HuH-7.5 (cell line): ENCODE measurements at regions not wholly inside any gene's neighbourhood (a gene's known extent, or its start where the extent isn't known, plus 50 kb on each side); places are given as distances from the start of the nearest gene placed in this dataset.

Experiments used
- DNase-seq: peaks from one replicate; pipeline ENCODE4 v3.0.0; 2011; ENCODE audit warnings: low spot score

DNA sequence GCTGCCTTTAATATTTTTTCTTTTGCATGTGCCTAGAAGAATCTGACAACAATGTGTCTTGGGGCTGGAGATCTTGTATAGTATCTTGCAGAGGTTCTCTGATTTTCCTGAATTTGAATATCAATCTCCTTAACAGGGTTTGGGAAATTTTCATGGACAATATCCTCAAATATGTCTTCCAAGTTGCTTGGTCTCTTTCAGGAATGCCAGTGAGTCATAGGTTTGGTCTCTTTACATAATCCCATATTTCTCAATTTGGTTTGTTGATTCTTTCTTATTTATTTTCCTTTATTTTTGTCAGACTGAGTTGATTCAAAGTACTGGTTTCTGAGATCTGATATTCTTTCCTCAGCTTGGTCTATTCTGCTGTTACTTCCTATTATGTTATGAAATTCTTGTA is 208.7 kb upstream of the GLI3 start:
- DNase-seq, result no peak

GRCh38 chr7:42440951-42441350 is 203.9 kb upstream of the GLI3 start:
- DNase-seq, result no peak

GRCh38 chr7:42432644-42433043 is 195.6 kb upstream of the GLI3 start:
- no peak for DNase-seq

DNA sequence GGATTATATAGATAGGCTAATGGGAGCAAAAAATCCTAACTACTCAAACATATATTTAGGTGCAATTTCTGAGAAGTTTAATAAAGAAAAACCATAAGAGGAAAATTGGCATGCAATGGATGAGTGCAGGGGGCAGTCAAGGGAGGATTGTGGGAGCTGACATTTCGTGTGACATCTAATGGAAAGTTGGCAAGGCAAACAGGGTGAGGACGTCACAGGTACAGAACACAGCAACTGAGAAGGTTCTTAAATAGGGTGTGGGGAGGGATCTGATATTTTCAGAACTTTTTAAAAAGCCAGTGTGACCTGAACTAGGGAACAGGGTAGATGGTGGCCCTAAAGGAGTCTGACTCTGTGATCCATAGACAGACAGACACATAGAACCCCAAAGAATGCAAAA is 194.9 kb upstream of the GLI3 start:
- DNase-seq, result no peak

DNA sequence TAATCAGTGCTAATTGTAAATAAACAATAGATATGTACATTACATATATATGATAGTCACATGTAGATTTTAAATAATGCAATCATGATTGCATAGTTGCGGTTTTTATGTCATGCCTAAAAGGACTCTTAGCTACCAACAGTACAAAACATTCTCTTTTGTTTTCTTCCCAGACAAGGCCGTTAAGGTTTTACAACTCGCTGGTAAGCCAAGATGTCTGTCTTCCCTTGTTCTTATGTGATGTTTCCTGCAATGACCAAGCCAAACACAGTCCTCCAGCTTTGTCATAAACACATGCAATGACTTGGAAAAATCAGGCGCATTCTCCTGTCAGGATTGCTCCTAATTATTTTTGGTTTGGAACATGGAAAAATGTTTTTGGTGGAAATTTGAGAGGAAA is 192.3 kb upstream of the GLI3 start:
- DNase-seq, result no peak

- DNase-seq, result no peak
These were observed 189.2 kb upstream of the GLI3 start for GRCh38 chr7:42426163-42426562.

GRCh38 chr7:42414941-42415505 is 178.0 kb upstream of the GLI3 start:
- DNase-seq, result no peak

- no peak for DNase-seq
These were observed 177.0 kb upstream of the GLI3 start for GRCh38 chr7:42414028-42414427.

GRCh38 chr7:42409296-42409695 is 172.3 kb upstream of the GLI3 start:
- DNase-seq, result no peak

DNA sequence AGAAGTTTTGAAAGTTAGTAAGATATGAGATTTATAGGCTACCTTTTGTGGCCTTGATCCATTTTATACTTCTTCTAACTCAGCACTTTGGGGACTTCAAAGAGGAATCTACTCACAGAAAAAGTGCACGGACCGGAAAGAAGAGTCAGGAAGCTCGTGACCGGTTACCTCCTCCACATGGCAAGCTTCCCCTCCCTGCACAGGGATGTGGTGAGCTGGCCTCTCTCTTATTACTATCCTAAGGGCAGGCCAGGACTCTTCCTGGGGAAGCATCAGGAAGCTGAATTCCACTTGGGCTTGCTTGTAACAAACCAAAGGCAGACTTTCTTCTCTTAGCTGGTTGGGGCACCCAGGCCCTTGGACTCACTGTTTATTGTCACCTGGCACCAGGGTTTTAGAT is 170.8 kb upstream of the GLI3 start:
- no peak for DNase-seq

DNA sequence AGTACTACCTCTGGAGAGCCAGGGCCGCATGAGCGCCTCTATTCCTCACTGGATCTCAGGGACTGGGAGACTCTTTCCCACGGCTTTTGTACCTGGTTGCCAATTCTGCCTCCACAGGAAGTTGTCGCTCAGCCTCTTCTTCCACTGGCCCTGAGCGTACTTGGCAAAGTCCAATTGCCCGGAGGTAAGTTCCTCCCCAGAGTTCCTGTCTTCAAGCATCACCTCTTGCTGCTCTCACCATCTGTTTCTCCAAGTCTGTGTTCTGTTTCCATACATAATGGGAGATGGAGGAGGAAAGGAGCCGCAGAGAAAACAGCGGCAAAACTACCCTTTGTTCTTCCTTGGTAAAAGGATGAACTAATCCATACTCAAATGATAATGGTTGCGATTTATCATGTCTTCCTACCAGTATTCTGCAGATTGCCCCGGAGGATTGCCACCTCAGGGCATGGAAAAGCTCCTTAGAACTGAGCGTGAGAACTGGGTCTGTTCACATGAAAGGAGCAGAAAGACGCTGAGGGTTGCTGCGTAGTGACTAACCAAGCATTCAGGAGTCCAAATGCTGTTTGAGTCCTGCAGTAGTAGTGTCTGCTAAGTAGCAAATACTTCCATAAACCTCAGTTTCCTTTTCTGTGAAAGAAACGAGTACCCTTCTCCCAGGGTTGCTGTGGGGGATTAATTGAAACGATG is 170.2 kb upstream of the GLI3 start:
- DNase-seq, result no peak

DNA sequence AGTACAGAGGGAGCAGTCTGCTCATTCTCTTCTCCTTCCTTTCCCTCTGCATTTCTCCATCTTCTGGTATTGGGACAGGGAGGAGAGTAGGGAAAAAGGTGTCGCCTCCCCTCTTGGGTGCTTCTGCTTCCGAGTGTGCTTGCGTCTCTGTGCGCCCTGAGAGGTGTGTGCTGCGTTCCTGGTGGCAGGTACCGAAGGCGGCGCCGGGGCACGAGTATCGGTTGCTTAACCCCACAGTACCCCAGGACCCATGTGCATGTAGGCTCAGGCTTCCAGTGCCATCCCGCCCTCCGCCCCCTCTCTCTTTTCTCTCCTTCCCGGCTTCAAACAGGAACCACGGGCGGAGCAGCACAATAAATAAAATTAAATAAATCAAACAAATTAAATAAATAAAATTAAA is 169.3 kb upstream of the GLI3 start:
- DNase-seq, result no peak

GRCh38 chr7:42405782-42406181 is 168.8 kb upstream of the GLI3 start:
- no peak for DNase-seq

DNA sequence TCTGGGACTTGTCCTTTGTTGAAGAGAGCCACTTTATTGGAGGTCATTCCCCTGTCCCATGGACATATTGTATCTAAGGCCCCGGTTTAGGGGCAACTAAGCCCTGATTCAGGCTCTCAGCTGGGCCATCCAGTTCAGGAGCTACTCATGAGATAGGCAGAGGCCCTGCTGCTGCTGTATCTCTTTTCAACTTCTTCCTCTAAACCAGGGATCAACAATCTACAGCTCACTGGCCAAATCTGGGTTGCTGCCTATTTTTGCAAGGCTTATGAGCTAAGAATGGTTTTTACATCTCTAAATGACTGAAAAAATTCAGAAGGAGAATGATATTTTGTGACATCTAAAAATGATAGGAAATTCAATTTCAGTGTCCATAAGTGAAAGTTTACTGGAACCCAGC is 166.8 kb upstream of the GLI3 start:
- no peak for DNase-seq

GRCh38 chr7:42400961-42401360 is 164.0 kb upstream of the GLI3 start:
- DNase-seq, result no peak

GRCh38 chr7:42400211-42400772 is 163.3 kb upstream of the GLI3 start:
- DNase-seq, result no peak

DNA sequence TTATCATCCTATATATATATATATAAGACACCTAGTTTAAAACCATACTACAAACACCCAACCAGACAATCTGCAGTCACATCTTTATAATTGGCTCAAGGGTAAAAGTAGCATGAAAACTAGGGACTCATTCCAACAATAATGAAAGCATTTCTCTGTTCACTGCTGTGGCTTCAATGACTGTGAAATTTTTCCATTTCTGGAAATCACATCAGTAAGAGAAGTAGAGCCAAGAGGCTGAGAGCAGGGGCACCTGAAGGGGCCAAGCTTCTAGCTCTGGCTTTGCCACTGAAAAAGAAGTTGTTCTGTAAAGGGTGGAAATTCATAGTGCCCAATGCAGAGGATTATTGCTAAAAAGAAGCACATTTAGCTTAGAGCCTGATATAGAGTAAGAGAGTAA is 158.6 kb upstream of the GLI3 start:
- no peak for DNase-seq

DNA sequence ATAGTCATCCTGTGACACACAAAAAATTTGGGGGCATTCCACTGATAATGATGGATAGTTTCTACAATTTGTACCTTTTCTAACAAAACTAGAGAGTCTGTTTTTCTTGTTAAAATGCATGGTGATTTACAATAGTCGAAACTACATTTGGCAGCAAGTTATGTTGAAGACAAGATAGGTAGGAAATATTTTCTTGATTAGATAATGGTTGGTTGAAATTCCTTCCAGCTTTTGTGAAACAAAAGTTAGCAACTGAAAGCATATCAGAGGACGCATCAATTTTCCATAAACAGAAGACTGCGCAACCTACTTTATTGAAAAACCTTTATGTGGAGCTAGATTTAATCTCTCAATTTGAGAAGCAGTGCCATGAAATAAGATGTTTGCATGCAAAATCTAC is 155.8 kb upstream of the GLI3 start:
- DNase-seq, result no peak

GRCh38 chr7:42389697-42390096 is 152.7 kb upstream of the GLI3 start:
- DNase-seq, result no peak

DNA sequence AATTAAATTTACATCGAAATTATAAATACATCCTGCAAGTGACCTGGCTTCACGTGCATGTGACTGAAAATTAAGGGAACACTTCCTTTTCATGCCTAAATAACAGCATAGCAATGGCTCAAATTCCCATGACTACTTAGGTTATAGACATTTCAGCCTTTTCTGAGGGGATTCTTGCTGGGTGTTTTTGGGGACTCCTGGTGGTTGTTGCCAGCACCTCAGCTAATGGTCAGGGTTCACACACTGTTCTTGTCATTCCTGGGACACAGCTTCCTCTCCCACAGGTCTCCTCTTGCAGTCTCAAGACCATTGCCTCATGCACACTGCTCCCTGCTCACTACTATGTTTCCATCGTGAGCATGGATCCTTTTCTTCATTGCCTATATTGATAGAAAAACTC is 148.9 kb upstream of the GLI3 start:
- DNase-seq, result no peak

DNA sequence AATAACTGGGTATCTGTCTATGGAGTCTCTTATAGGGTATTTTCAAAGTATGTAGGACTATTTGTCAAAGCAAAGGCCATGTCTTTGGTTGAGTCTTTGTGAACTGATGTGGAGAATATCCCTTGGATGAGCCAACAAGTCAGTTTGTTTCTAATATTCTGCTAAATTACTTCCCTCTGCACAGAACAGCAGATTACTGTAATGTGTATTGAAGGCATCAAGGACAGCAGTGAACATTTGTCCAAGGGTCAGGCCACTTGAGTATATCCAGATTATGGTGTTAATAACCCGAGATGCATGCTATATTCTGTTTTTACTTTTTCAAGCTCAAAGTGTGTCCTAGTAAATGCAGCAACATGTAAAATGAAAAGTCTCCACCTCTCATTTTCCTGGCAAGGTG is 144.2 kb upstream of the GLI3 start:
- no peak for DNase-seq

- DNase-seq, result no peak
These were observed 143.4 kb upstream of the GLI3 start for GRCh38 chr7:42380401-42380800.

- DNase-seq, result no peak
These were observed 141.1 kb upstream of the GLI3 start for GRCh38 chr7:42378149-42378548.

DNA sequence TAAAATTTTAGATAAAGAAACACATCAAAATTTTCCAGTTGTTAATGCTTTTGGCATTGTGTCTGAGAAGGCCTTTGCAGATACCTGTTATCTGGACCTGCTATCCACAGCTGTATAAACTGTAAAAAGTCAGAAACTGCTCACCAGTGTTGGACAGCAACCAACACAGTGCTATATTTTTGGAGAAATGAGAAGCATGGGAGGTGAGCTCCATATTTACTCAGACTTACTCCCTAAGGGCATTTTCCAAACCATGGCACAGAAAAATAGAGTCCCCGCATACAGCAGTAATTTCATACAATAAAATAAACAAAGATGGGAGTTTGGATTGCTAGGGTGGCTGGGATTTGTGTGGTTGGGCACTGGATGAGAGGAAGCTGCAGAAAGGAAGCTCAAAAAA is 136.3 kb upstream of the GLI3 start:
- DNase-seq, result no peak
